HepG2 (cell line): ENCODE measurements at regions not wholly inside any gene's neighbourhood (a gene's known extent, or its start where the extent isn't known, plus 50 kb on each side); places are given as distances from the start of the nearest gene placed in this dataset.
A peak's percentile ranks its signal among the peaks of the same experiment; 100 is the strongest.

Experiments used
- ATAC-seq: fragments of 200-7000 bp; cut with Tn5 transposase; 3 replicates; pipeline ENCODE4 v1.9.1; 2020; ENCODE audit warnings: mild to moderate bottlenecking, moderate library complexity
- BruUV-seq: library from RNA; stranded (reverse); fragments of 400-500 nt; replicated peaks from 2 replicates; lab custom pipeline; 2021; lab: Mats Ljungman, UMichigan
- CTCF ChIA-PET: fragments of 300-600 bp; formaldehyde crosslinking; extraction: SDS; loops from one replicate; lab custom pipeline; 2021; ENCODE audit warnings: low total read pairs, inconsistent platforms, low intra/inter-chr PET ratio; lab: Yijun Ruan, JAX
- POLR2A ChIA-PET: fragments of 350-600 bp; sonication (Branson Sonifier 250); formaldehyde crosslinking; loops from one replicate; lab custom pipeline; 2020; ENCODE audit warnings: antibody characterized with exemption, inconsistent platforms; lab: Yijun Ruan, JAX
- DNase-seq: peaks from one replicate; pipeline ENCODE4 v3.0.0-alpha.2; 2015; ENCODE audit warnings: low spot score
- FAIRE-seq: peaks from 3 replicates; lab custom pipeline; 2011; peaks lifted over from hg19 to GRCh38; lab: Jason Lieb, UNC
- H2AFZ ChIP-seq: one replicate; pipeline ENCODE4 v1.6.1; 2011; ENCODE audit warnings: low read length, inconsistent platforms
- H3K27ac ChIP-seq: fragments of 300-600 bp; 3 replicates; pipeline ENCODE4 v1.8.0; 2011; ENCODE audit warnings: mixed run types, mild to moderate bottlenecking, mixed read lengths, low read length, inconsistent platforms; ENCODE audit not compliant: insufficient read depth; ENCODE audit errors: extremely low read length
- H3K27me3 ChIP-seq, 2 experiments: fragments of 200-600 bp in 1 of 2; 2 replicates in 1 of 2; 3 replicates in 1 of 2; pipeline versions ENCODE4 v1.6.0 to v1.8.0; 2011; ENCODE audit warnings: low read length in 2 of 2, mild to moderate bottlenecking in 2 of 2, moderate library complexity in 2 of 2, inconsistent platforms in 1 of 2; ENCODE audit not compliant: insufficient read depth in 2 of 2, control insufficient read depth in 1 of 2
- H3K36me3 ChIP-seq, 2 experiments: fragments of 200-600 bp in 1 of 2; replicated peaks in 1 of 2; 2 replicates in 1 of 2; 3 replicates in 1 of 2; pipeline versions ENCODE4 v1.5.1 to v1.8.0; 2011; ENCODE audit warnings: low read length in 2 of 2, inconsistent platforms in 1 of 2; ENCODE audit not compliant: insufficient read depth in 2 of 2, control insufficient read depth in 1 of 2
- H3K4me1 ChIP-seq: 2 replicates; pipeline ENCODE4 v1.5.1; 2012; ENCODE audit warnings: low read length, inconsistent platforms; ENCODE audit not compliant: insufficient read depth
- H3K4me2 ChIP-seq: 2 replicates; pipeline ENCODE4 v1.6.0; 2011; ENCODE audit warnings: low read depth, low read length, inconsistent platforms
- H3K4me3 ChIP-seq, 3 experiments: fragments of 200-600 bp in 1 of 3; sonication (generic), shearing (Covaris generic) in 1 of 3; replicated peaks in 1 of 3; 2 replicates each; pipeline ENCODE4 v1.5.1; 2011 to 2016; ENCODE audit warnings: low read length in 3 of 3, inconsistent platforms in 2 of 3, low read depth in 2 of 3, mild to moderate bottlenecking in 2 of 3, control low read depth in 1 of 3, mixed read lengths in 1 of 3; ENCODE audit not compliant: insufficient read depth in 1 of 3
- H3K79me2 ChIP-seq: one replicate; pipeline ENCODE4 v1.6.1; 2011; ENCODE audit warnings: low read length, inconsistent platforms; ENCODE audit not compliant: insufficient read depth
- H3K9ac ChIP-seq: 2 replicates; pipeline ENCODE4 v1.6.0; 2011; ENCODE audit warnings: mild to moderate bottlenecking, low read depth, low read length, inconsistent platforms; ENCODE audit not compliant: insufficient read depth
- H3K9me3 ChIP-seq: 2 replicates; pipeline ENCODE4 v1.5.1; 2012; ENCODE audit warnings: mild to moderate bottlenecking, low read length
- H4K20me1 ChIP-seq: 2 replicates; pipeline ENCODE4 v1.6.0; 2011; ENCODE audit warnings: inconsistent platforms, mild to moderate bottlenecking, low read length, moderate library complexity; ENCODE audit not compliant: insufficient read depth
- FIP1L1 ChIP-seq: fragments of 200-400 bp; formaldehyde crosslinking; IDR thresholded peaks from 2 replicates; pipeline ENCODE4 v1.6.1; 2018; ENCODE audit warnings: low read depth, mild to moderate bottlenecking, low read length, moderate library complexity, borderline replicate concordance; ENCODE audit not compliant: insufficient read depth
- GLI4 ChIP-seq: sonication (generic); formaldehyde crosslinking; IDR thresholded peaks from 2 replicates; pipeline ENCODE4 v1.5.1; 2020; ENCODE audit warnings: missing genetic modification reagents, mild to moderate bottlenecking, moderate library complexity, borderline replicate concordance
- GMEB1 ChIP-seq: sonication (generic); formaldehyde crosslinking; IDR thresholded peaks from 2 replicates; pipeline ENCODE4 v1.5.1; 2020; ENCODE audit warnings: missing genetic modification reagents, mild to moderate bottlenecking, borderline replicate concordance
- HNF4A ChIP-seq: sonication (generic); formaldehyde crosslinking; IDR thresholded peaks from 2 replicates; pipeline ENCODE4 v1.4.0; 2020; ENCODE audit warnings: missing genetic modification reagents
- NCOA5 ChIP-seq: sonication (generic); formaldehyde crosslinking; IDR thresholded peaks from 2 replicates; pipeline ENCODE4 v1.4.0; 2020; ENCODE audit warnings: missing genetic modification reagents
- PRDM4 ChIP-seq: sonication (generic); formaldehyde crosslinking; IDR thresholded peaks from 2 replicates; pipeline ENCODE4 v1.9.0; 2021; ENCODE audit warnings: missing genetic modification reagents, borderline replicate concordance
- SNAI1 ChIP-seq: sonication (generic); formaldehyde crosslinking; IDR thresholded peaks from 2 replicates; pipeline ENCODE4 v1.5.0; 2020; ENCODE audit warnings: mild to moderate bottlenecking, missing genetic modification reagents, borderline replicate concordance
- SOX13 ChIP-seq, 3 experiments: fragments of 450-650 bp in 1 of 3; sonication (generic) in 1 of 3; formaldehyde crosslinking in 1 of 3; IDR thresholded peaks in 2 of 3; conservative IDR thresholded peaks in 1 of 3; 2 replicates each; pipeline versions ENCODE4 v1.5.0 to v1.6.1; 2016 to 2020; ENCODE audit warnings: antibody characterized with exemption in 1 of 3, mild to moderate bottlenecking in 1 of 3, missing compliant biosample characterization in 1 of 3, missing genetic modification reagents in 1 of 3, moderate library complexity in 1 of 3
- ZBTB46 ChIP-seq: sonication (generic); formaldehyde crosslinking; IDR thresholded peaks from 2 replicates; pipeline ENCODE4 v1.4.0; 2020; ENCODE audit warnings: mild to moderate bottlenecking, missing genetic modification reagents, borderline replicate concordance
- ZNF329 ChIP-seq: sonication (generic); formaldehyde crosslinking; IDR thresholded peaks from 2 replicates; pipeline ENCODE4 v1.9.0; 2021; ENCODE audit warnings: low read depth, mild to moderate bottlenecking, missing genetic modification reagents
- ZNF530 ChIP-seq: sonication (generic); formaldehyde crosslinking; IDR thresholded peaks from 2 replicates; pipeline ENCODE4 v1.5.0; 2020; ENCODE audit warnings: low read depth, mild to moderate bottlenecking, missing genetic modification reagents
- ZNF615 ChIP-seq: sonication (generic); formaldehyde crosslinking; IDR thresholded peaks from 2 replicates; pipeline ENCODE4 v1.5.0; 2020; ENCODE audit warnings: mild to moderate bottlenecking, missing genetic modification reagents, borderline replicate concordance
- WGBS: methylation state at CpG from one replicate; pipeline ENCODE4 v1.1.6; 2017; ENCODE audit warnings: low lambda C conversion rate; 5-methylcytosine and 5-hydroxymethylcytosine counted together
- in situ Hi-C: cut with HindIII; loops from 2 replicates; pipeline ENCODE4 v1.10.0; 2017; ENCODE audit warnings: low pct_unique_long_range_greater_than_20kb; ENCODE audit not compliant: extremely low pct_ligation_motif_present
- intact Hi-C: fragments of 100-400 bp; cut with micrococcal nuclease; formaldehyde crosslinking; loops from one replicate; pipeline ENCODE4 v1.10.0; 2022; ENCODE audit not compliant: unreplicated experiment

GRCh38 chr4:4605849-4606248 is 64.0 kb upstream of the STX18 start:
- Histone ChIP-seq H3K4me2 (no peak overlapping the region), H3K27me3 (no peaks in the 10 kb centered on the region), H3K9me3 (no peaks in the 10 kb centered on the region), H3K4me1 (peaks cover 61% of the 10 kb centered on the region), H3K9ac (no peak overlapping the region), H3K36me3 (no peaks in the 10 kb centered on the region; a peak in 1 of 5 replicates), H3K27ac (no peak overlapping the region), H3K4me3 (no peak overlapping the region), H3K79me2 (no peaks in the 10 kb centered on the region), H4K20me1 (no peaks in the 10 kb centered on the region), H2AFZ (no peak overlapping the region)
- intact Hi-C loops = no loop called here
- no TSS peak for BruUV-seq
- ATAC-seq (no peak), DNase-seq (no peak), FAIRE-seq (no peak)
- POLR2A ChIA-PET = no interaction called here
- in situ Hi-C loops = no loop called here
- CTCF ChIA-PET = no interaction called here
- no peak for TF ChIP-seq FIP1L1
- peak; percentile 10; the same call in 1 of the 2 replicates for TF ChIP-seq HNF4A (CRISPR knock-in tag)
- WGBS = 92% methylated on average over 2 of the region's 2 CpGs

GRCh38 chr4:4603592-4603991 is 61.7 kb upstream of the STX18 start:
- BruUV-seq = no TSS peak
- ChIA-PET POLR2A (no interaction called here), CTCF (no interaction called here)
- ATAC-seq = no peak
- Histone ChIP-seq H3K9me3 (no peaks in the 10 kb centered on the region), H3K36me3 (no peaks in the 10 kb centered on the region; a peak in 1 of 5 replicates), H2AFZ (no peak overlapping the region), H3K4me2 (no peak overlapping the region), H3K27ac (no peak overlapping the region), H3K79me2 (no peaks in the 10 kb centered on the region), H4K20me1 (no peaks in the 10 kb centered on the region), H3K4me3 (no peak overlapping the region), H3K4me1 (peaks cover 64% of the 10 kb centered on the region), H3K9ac (no peak overlapping the region), H3K27me3 (no peaks in the 10 kb centered on the region)
- in situ Hi-C loops = no loop called here
- DNase-seq = no peak
- intact Hi-C loops = no loop called here
- 90% methylated on average over 5 of the region's 5 CpGs for WGBS
- FAIRE-seq = no peak
- TF ChIP-seq SNAI1 (CRISPR knock-in tag) (no peak), ZBTB46 (CRISPR knock-in tag) (no peak), ZNF530 (CRISPR knock-in tag) (no peak), SOX13 (IDR thresholded peaks at IDR 0.05) (no peak), SOX13 (CRISPR knock-in tag; conservative IDR thresholded peaks at IDR 0.05 in 1 of 2, IDR thresholded peaks at IDR 0.05 in 1 of 2) (no peak), GMEB1 (CRISPR knock-in tag) (no peak), NCOA5 (CRISPR knock-in tag) (no peak), ZNF329 (no peak), ZNF615 (CRISPR knock-in tag) (no peak), GLI4 (CRISPR knock-in tag) (no peak), PRDM4 (CRISPR knock-in tag) (no peak)
